ENCODE measurements at regions not wholly inside any gene's neighbourhood (a gene's known extent, or its start where the extent isn't known, plus 50 kb on each side); places are given as distances from the start of the nearest gene placed in this dataset.
"Not testable (repeated sequence)": the region's sequence is repeated elsewhere in the genome, so short reads cannot be mapped to it uniquely, and the experiment has no call there.

DNA sequence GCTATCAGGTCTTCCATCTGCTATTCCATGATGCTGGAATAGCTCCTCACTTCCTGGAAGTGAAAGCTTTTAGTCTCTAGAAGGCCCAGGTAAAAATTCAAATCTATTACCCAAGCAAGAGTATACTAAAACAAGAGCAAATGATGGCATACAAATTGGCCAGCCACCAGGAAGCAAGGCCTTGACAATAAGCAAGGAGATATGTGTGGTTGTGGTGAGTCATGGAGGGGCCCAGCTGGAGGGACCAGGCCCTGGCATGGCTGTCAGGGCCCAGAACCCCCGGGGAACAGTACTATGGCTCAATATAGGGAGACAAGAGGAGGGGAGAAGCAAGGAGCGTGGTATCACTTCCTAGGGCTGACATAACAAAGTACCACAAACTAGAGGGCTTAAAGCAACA is 358.7 kb downstream of the RRAGC start:
- H3K36me3 Mint-ChIP-seq (ENCODE audit: low read depth): no peaks in the 10 kb centered on the region
- ATAC-seq (peak; percentile 24), DNase-seq (peak; percentile 15)
- CTCF ChIA-PET: no interaction called here
- peaks cover 24% of the 10 kb centered on the region for H3K27me3 Mint-ChIP-seq
- intact Hi-C loops (cut with micrococcal nuclease): no loop called here
- H3K9me3 Mint-ChIP-seq: no peaks in the 10 kb centered on the region
- TF ChIP-seq, protein P1, sequence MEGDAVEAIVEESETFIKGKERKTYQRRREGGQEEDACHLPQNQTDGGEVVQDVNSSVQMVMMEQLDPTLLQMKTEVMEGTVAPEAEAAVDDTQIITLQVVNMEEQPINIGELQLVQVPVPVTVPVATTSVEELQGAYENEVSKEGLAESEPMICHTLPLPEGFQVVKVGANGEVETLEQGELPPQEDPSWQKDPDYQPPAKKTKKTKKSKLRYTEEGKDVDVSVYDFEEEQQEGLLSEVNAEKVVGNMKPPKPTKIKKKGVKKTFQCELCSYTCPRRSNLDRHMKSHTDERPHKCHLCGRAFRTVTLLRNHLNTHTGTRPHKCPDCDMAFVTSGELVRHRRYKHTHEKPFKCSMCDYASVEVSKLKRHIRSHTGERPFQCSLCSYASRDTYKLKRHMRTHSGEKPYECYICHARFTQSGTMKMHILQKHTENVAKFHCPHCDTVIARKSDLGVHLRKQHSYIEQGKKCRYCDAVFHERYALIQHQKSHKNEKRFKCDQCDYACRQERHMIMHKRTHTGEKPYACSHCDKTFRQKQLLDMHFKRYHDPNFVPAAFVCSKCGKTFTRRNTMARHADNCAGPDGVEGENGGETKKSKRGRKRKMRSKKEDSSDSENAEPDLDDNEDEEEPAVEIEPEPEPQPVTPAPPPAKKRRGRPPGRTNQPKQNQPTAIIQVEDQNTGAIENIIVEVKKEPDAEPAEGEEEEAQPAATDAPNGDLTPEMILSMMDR (IDR thresholded peaks at IDR 0.05): no peak
- POLR2A ChIA-PET: no interaction called here
- H3K4me3 Mint-ChIP-seq: no peak overlapping the region
- H3K27ac Mint-ChIP-seq: no peak overlapping the region
- peaks cover 2% of the 10 kb centered on the region for H3K4me1 Mint-ChIP-seq (ENCODE audit: low read depth)

DNA sequence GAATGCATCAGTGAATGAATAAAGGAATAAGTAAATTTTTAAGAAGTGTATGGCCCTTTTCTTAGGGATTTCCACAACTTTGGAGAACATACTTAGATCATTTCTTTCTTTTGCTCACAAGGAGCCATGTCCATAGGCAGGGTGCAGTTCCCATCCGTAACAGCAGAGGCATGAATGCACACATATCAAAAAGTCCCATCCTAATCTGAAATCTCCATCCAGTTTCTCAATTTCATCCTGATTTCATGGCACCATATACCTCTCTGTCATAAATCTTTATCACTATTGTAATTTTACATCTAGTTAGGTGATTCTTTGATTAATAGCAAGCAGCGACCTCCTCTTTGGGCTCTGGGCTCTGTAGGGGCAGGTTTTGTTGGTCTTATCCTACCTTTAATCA is 359.2 kb downstream of the RRAGC start:
- peak; percentile 13 for DNase-seq
- ATAC-seq: no peak
- peaks cover 2% of the 10 kb centered on the region for H3K4me1 Mint-ChIP-seq (ENCODE audit: low read depth)
- H3K27me3 Mint-ChIP-seq: peaks cover 24% of the 10 kb centered on the region
- no peaks in the 10 kb centered on the region for H3K9me3 Mint-ChIP-seq
- intact Hi-C loops (cut with micrococcal nuclease): no loop called here
- no peak overlapping the region for H3K27ac Mint-ChIP-seq
- no peaks in the 10 kb centered on the region for H3K36me3 Mint-ChIP-seq (ENCODE audit: low read depth)
- ChIA-PET CTCF (interaction anchor here (1.0 kb wide), 1 partner anchor 82 kb away, joined by 3 read pairs; no protein-coding TSS in a partner anchor), POLR2A (no interaction called here)
- H3K4me3 Mint-ChIP-seq: no peak overlapping the region
- TF ChIP-seq, protein P1 (IDR thresholded peaks at IDR 0.05): peak; percentile 53

GRCh38 chr1:38498686-38499085 is 360.9 kb downstream of the RRAGC start:
- ChIA-PET CTCF (interaction anchor here (0.8 to 1.6 kb wide), 3 partner anchors 9 to 86 kb away, joined by 3 to 4 read pairs (median 3); no protein-coding TSS in a partner anchor), POLR2A (no interaction called here)
- DNase-seq (no peak), ATAC-seq (no peak)
- Mint-ChIP-seq H3K27ac (no peak overlapping the region), H3K4me3 (no peak overlapping the region), H3K36me3 (ENCODE audit: low read depth) (no peaks in the 10 kb centered on the region), H3K4me1 (ENCODE audit: low read depth) (peaks cover 2% of the 10 kb centered on the region), H3K9me3 (no peaks in the 10 kb centered on the region), H3K27me3 (peaks cover 15% of the 10 kb centered on the region)
- TF ChIP-seq, protein P1 (IDR thresholded peaks at IDR 0.05): no peak
- intact Hi-C loops (cut with micrococcal nuclease): loop anchor here (10.0 kb wide), 1 partner anchor 86 kb away; no protein-coding TSS in a partner anchor

GRCh38 chr1:38497921-38498656 is 361.5 kb downstream of the RRAGC start:
- ChIA-PET POLR2A (no interaction called here), CTCF (interaction anchor here (1.6 to 1.7 kb wide), 2 partner anchors 8 to 87 kb away, joined by 4 read pairs; no protein-coding TSS in a partner anchor)
- Mint-ChIP-seq H3K27ac (no peak overlapping the region), H3K36me3 (ENCODE audit: low read depth) (no peaks in the 10 kb centered on the region), H3K9me3 (no peaks in the 10 kb centered on the region), H3K27me3 (peaks cover 13% of the 10 kb centered on the region), H3K4me1 (ENCODE audit: low read depth) (peaks cover 2% of the 10 kb centered on the region), H3K4me3 (no peak overlapping the region)
- intact Hi-C loops (cut with micrococcal nuclease): loop anchor here (10.0 kb wide), 1 partner anchor 87 kb away; no protein-coding TSS in a partner anchor
- ATAC-seq (no peak), DNase-seq (no peak)
- TF ChIP-seq, protein P1 (IDR thresholded peaks at IDR 0.05): no peak

GRCh38 chr1:38493306-38493705 is 366.3 kb downstream of the RRAGC start:
- POLR2A ChIA-PET; H3K36me3 Mint-ChIP-seq (ENCODE audit: low read depth); H3K4me3 Mint-ChIP-seq; H3K9me3 Mint-ChIP-seq; DNase-seq; H3K27ac Mint-ChIP-seq; CTCF ChIA-PET; H3K4me1 Mint-ChIP-seq (ENCODE audit: low read depth); H3K27me3 Mint-ChIP-seq; ATAC-seq: not testable (repeated sequence)
- intact Hi-C loops (cut with micrococcal nuclease): loop anchor here (10.0 kb wide), 1 partner anchor 91 kb away; no protein-coding TSS in a partner anchor

All from activated CD8-positive, alpha-beta T cell treated with anti-CD3 and anti-CD28 coated beads for 36 hours (primary cell).